ENCODE measurements at regions not wholly inside any gene's neighbourhood (a gene's known extent, or its start where the extent isn't known, plus 50 kb on each side); places are given as distances from the start of the nearest gene placed in this dataset.

DNA sequence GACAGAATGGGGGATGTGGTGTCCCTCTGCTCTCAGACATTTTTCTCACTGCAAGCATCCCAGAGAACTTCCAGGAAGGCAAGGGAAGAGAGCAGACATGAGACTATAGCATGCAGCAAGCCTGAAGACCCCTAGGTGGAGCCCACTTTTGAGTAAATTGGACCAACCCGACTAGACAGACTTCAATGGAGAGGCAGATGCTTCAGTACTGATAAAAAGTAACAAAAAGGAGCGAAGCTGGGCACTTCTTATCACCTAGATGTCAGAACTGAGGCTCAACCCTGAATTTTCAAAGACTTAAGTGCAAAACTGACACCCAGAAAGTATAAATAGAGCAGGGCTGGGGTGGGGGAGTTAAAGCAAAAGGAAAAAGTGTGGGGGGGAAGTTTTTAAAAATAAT is 130.8 kb downstream of the PMP22 start (continued):
- TF ChIP-seq, protein P1, sequence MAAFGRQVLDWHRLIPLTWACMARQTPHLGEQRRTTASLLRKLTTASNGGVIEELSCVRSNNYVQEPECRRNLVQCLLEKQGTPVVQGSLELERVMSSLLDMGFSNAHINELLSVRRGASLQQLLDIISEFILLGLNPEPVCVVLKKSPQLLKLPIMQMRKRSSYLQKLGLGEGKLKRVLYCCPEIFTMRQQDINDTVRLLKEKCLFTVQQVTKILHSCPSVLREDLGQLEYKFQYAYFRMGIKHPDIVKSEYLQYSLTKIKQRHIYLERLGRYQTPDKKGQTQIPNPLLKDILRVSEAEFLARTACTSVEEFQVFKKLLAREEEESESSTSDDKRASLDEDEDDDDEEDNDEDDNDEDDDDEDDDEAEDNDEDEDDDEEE (CRISPR knock-in tag; IDR thresholded peaks at IDR 0.05) = no peak
- TF ChIP-seq NR1H2 (CRISPR knock-in tag; IDR thresholded peaks at IDR 0.05; ENCODE audit: borderline replicate concordance, low read depth) (no peak), ZNF431 (CRISPR knock-in tag; IDR thresholded peaks at IDR 0.05; ENCODE audit: borderline replicate concordance, low read depth) (no peak), GATAD2A (CRISPR knock-in tag; IDR thresholded peaks at IDR 0.05) (no peak), SP1 (IDR thresholded peaks at IDR 0.05) (no peak), SP1 (CRISPR knock-in tag; IDR thresholded peaks at IDR 0.05) (no peak), RBM22 (optimal IDR thresholded peaks at IDR 0.05; ENCODE audit: low read length) (no peak)

DNA sequence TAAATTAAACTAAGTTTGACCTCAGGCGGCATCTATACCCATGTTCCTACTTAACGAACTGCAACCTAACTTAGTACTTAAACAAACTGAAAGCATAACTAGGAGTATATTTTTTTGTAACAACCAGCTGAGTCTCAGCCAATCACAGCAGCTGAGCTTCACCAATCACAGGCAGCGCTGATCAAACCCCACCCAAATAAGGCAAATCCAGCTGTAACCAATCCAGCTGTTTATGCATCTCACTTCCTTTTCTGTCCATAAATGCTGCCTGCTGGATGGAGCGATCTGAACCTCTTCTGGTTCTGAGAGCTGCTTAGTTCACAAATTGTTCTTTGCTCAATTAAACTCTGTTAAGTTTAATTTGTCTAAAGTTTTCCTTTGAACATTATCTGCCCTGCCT is 131.3 kb downstream of the PMP22 start:
- FAIRE-seq = no peak
- ChIA-PET CTCF (ENCODE audit: low intra/inter-chr PET ratio, low total read pairs) (no interaction called here), POLR2A (no interaction called here)
- no peak overlapping the region for H2AFZ ChIP-seq (ENCODE audit: low read length)
- in situ Hi-C loops (cut with HindIII; ENCODE audit: extremely low pct_ligation_motif_present, low pct_unique_long_range_greater_than_20kb) = no loop called here
- H4K20me1 ChIP-seq (ENCODE audit: insufficient read depth, low read length) = no peaks in the 10 kb centered on the region
- no peak for DNase-seq (ENCODE audit: low spot score)
- no peak overlapping the region for H3K4me2 ChIP-seq (ENCODE audit: low read depth, low read length)
- H3K4me3 ChIP-seq (replicated peaks in 1 of 3; ENCODE audit: insufficient read depth in 1 of 3, low read depth in 2 of 3, low read length in 3 of 3) = no peak overlapping the region
- ATAC-seq = no peak
- H3K9ac ChIP-seq (ENCODE audit: insufficient read depth, low read depth, low read length) = no peak overlapping the region
- H3K79me2 ChIP-seq (ENCODE audit: insufficient read depth, low read length) = no peaks in the 10 kb centered on the region
- intact Hi-C loops (cut with micrococcal nuclease; ENCODE audit: unreplicated experiment) = no loop called here
- TF ChIP-seq, protein P2, sequence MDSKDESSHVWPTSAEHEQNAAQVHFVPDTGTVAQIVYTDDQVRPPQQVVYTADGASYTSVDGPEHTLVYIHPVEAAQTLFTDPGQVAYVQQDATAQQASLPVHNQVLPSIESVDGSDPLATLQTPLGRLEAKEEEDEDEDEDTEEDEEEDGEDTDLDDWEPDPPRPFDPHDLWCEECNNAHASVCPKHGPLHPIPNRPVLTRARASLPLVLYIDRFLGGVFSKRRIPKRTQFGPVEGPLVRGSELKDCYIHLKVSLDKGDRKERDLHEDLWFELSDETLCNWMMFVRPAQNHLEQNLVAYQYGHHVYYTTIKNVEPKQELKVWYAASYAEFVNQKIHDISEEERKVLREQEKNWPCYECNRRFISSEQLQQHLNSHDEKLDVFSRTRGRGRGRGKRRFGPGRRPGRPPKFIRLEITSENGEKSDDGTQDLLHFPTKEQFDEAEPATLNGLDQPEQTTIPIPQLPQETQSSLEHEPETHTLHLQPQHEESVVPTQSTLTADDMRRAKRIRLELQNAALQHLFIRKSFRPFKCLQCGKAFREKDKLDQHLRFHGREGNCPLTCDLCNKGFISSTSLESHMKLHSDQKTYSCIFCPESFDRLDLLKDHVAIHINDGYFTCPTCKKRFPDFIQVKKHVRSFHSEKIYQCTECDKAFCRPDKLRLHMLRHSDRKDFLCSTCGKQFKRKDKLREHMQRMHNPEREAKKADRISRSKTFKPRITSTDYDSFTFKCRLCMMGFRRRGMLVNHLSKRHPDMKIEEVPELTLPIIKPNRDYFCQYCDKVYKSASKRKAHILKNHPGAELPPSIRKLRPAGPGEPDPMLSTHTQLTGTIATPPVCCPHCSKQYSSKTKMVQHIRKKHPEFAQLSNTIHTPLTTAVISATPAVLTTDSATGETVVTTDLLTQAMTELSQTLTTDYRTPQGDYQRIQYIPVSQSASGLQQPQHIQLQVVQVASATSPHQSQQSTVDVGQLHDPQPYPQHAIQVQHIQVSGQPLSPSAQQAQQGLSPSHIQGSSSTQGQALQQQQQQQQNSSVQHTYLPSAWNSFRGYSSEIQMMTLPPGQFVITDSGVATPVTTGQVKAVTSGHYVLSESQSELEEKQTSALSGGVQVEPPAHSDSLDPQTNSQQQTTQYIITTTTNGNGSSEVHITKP (CRISPR knock-in tag; IDR thresholded peaks at IDR 0.05; ENCODE audit: low read depth) = no peak
- BruUV-seq (replicated peaks) = no TSS peak
- 34% methylated on average over 4 of the region's 4 CpGs for WGBS (ENCODE audit: low lambda C conversion rate)
- no peak overlapping the region for H3K27ac ChIP-seq (ENCODE audit: extremely low read length, insufficient read depth, low read length)
- no peaks in the 10 kb centered on the region for H3K36me3 ChIP-seq (replicated peaks in 1 of 2; ENCODE audit: control insufficient read depth in 1 of 2, insufficient read depth in 2 of 2, low read length in 2 of 2)
- H3K9me3 ChIP-seq (ENCODE audit: low read length) = no peaks in the 10 kb centered on the region
- no peaks in the 10 kb centered on the region; a peak in 1 of 5 replicates for H3K27me3 ChIP-seq (ENCODE audit: control insufficient read depth in 1 of 2, insufficient read depth in 2 of 2, low read length in 2 of 2)
- no peaks in the 10 kb centered on the region for H3K4me1 ChIP-seq (ENCODE audit: insufficient read depth, low read length)

All from HepG2 (cell line).